Naive thymus-derived CD4-positive, alpha-beta T cell (primary cell): ENCODE measurements at regions not wholly inside any gene's neighbourhood (a gene's known extent, or its start where the extent isn't known, plus 50 kb on each side); places are given as distances from the start of the nearest gene placed in this dataset.

ENCODE experiments used
- ATAC-seq: fragments of 150-1000 bp; cut with Tn5 transposase; 2 replicates; pipeline ENCODE4 v1.10.0; 2021; ENCODE audit warnings: mild to moderate bottlenecking, moderate library complexity
- CTCF ChIA-PET: fragments of 350-600 bp; sonication (Branson Sonifier 250); formaldehyde crosslinking; loops from one replicate; lab custom pipeline; 2021; ENCODE audit warnings: antibody characterized with exemption; lab: Charles Lee
- POLR2A ChIA-PET: fragments of 350-600 bp; sonication (Branson Sonifier 250); formaldehyde crosslinking; loops from one replicate; lab custom pipeline; 2021; ENCODE audit warnings: antibody characterized with exemption, inconsistent platforms; lab: Charles Lee
- DNase-seq, 9 donors: peaks; one replicate each; pipeline versions ENCODE4 v3.0.0 to v3.0.0-alpha.2; 2020 to 2022; ENCODE audit warnings: mixed read lengths in 1 of 9
- H3K27ac ChIP-seq: one replicate; pipeline ENCODE4 v1.7.0; 2013; ENCODE audit warnings: mild to moderate bottlenecking, low read depth, low read length, moderate library complexity
- H3K27me3 ChIP-seq, 2 donors: one replicate each; pipeline ENCODE4 v1.7.0; 2013; ENCODE audit warnings: low read length in 2 of 2, mild to moderate bottlenecking in 2 of 2, moderate library complexity in 2 of 2; ENCODE audit not compliant: control insufficient read depth in 2 of 2, insufficient read depth in 2 of 2
- H3K36me3 ChIP-seq, 3 experiments: 1 replicate in 2 of 3; 2 replicates in 1 of 3; pipeline ENCODE4 v1.7.0; 2013; ENCODE audit warnings: low read length in 3 of 3, mild to moderate bottlenecking in 3 of 3, moderate library complexity in 1 of 3; ENCODE audit not compliant: insufficient read depth in 3 of 3, control insufficient read depth in 2 of 3
- H3K4me1 ChIP-seq, 2 donors: one replicate each; pipeline ENCODE4 v1.7.0; 2013; ENCODE audit warnings: low read length in 2 of 2, mild to moderate bottlenecking in 2 of 2, moderate library complexity in 1 of 2; ENCODE audit not compliant: control insufficient read depth in 2 of 2, insufficient read depth in 2 of 2
- H3K4me3 ChIP-seq: 2 replicates; pipeline ENCODE4 v1.7.0; 2013; ENCODE audit warnings: mild to moderate bottlenecking, low read length
- H3K9me3 ChIP-seq, 3 experiments: 1 replicate in 2 of 3; 2 replicates in 1 of 3; pipeline ENCODE4 v1.7.0; 2013; ENCODE audit warnings: low read length in 3 of 3; ENCODE audit not compliant: control insufficient read depth in 2 of 3
- H3K27ac Mint-ChIP-seq, 9 donors: one replicate each; pipeline ENCODE4 v1.8.0; 2020 to 2022; ENCODE audit warnings: mixed read lengths in 9 of 9, mild to moderate bottlenecking in 8 of 9, moderate library complexity in 5 of 9, inconsistent platforms in 2 of 9
- H3K27me3 Mint-ChIP-seq, 5 donors: one replicate each; pipeline ENCODE4 v1.8.0; 2021 to 2022; ENCODE audit warnings: mixed read lengths in 5 of 5, mild to moderate bottlenecking in 1 of 5
- H3K36me3 Mint-ChIP-seq, 5 donors: one replicate each; pipeline ENCODE4 v1.8.0; 2020 to 2022; ENCODE audit warnings: mixed read lengths in 5 of 5, mild to moderate bottlenecking in 3 of 5, inconsistent platforms in 1 of 5
- H3K4me1 Mint-ChIP-seq, 7 donors: one replicate each; pipeline ENCODE4 v1.8.0; 2020 to 2022; ENCODE audit warnings: mixed read lengths in 7 of 7, mild to moderate bottlenecking in 3 of 7, inconsistent platforms in 1 of 7
- H3K4me3 Mint-ChIP-seq, 10 donors: one replicate each; pipeline ENCODE4 v1.8.0; 2020 to 2022; ENCODE audit warnings: mild to moderate bottlenecking in 10 of 10, mixed read lengths in 10 of 10, moderate library complexity in 6 of 10, inconsistent platforms in 2 of 10
- H3K9me3 Mint-ChIP-seq, 11 donors: one replicate each; pipeline ENCODE4 v1.8.0; 2020 to 2022; ENCODE audit warnings: mixed read lengths in 11 of 11, mild to moderate bottlenecking in 4 of 11, inconsistent platforms in 1 of 11, moderate library complexity in 1 of 11
- intact Hi-C, 2 donors: fragments of 100-400 bp; cut with micrococcal nuclease; formaldehyde crosslinking; loops; one replicate each; pipeline ENCODE4 v1.15.1; 2023

DNA sequence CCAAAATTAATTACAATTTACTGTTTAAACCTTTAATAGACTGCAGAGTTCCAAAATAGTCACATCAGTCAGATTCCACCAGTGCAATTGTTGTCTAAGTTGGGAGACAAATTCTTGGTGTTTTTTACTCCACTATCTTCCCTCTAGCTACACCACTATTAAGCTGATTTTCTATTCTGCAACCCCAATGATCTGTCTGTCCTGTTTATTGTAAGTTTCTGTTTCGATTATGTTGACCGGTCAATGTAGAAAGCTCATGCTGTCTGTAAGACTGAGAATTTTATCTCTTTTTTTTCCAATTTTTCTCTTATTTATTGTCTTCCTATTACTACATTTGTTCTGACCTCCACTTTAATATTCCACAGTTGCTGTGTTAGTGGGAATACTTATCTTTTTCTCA lies 557.5 kb downstream of the SH2D4B start:
- H3K27ac Mint-ChIP-seq: no peak overlapping the region
- peaks cover 0 to 28% (median 19%) of the 10 kb centered on the region in 5 donors for H3K27me3 Mint-ChIP-seq
- CTCF ChIA-PET: no interaction called here
- no peaks in the 10 kb centered on the region for H3K4me1 ChIP-seq
- H3K36me3 Mint-ChIP-seq: no peaks in the 10 kb centered on the region
- POLR2A ChIA-PET: no interaction called here
- no peak for DNase-seq
- H3K9me3 ChIP-seq: no peaks in the 10 kb centered on the region
- H3K9me3 Mint-ChIP-seq: peaks cover 0 to 7% (median 0%) of the 10 kb centered on the region in 11 donors
- no peaks in the 10 kb centered on the region for H3K4me1 Mint-ChIP-seq
- H3K4me3 Mint-ChIP-seq: no peak overlapping the region
- intact Hi-C loops: no loop called here
- no peaks in the 10 kb centered on the region for H3K27me3 ChIP-seq
- ATAC-seq: no peak
- H3K27ac ChIP-seq: no peak overlapping the region
- no peak overlapping the region for H3K4me3 ChIP-seq
- no peaks in the 10 kb centered on the region for H3K36me3 ChIP-seq

DNA sequence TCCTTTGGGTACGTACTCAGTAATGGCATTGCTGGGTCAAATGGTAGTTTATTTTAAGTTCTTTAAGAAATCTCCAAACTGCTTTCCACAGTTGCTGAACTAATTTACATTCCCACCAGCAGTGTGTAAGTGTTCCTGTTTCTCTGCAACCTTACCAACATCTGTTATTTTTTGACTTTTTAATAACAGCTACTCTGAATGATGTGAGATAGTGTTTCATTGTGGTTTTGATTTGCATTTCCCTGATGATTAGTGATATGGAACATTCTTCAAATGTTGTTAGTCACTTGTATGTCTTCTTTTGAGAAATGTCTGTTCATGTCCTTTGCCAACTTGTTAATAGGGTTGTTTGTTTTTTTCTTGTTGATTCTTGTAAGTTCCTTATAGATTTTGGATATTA lies 558.9 kb downstream of the SH2D4B start:
- Histone ChIP-seq H3K4me1 (no peaks in the 10 kb centered on the region), H3K9me3 (no peaks in the 10 kb centered on the region), H3K27ac (no peak overlapping the region), H3K4me3 (no peak overlapping the region), H3K36me3 (no peaks in the 10 kb centered on the region), H3K27me3 (no peaks in the 10 kb centered on the region)
- CTCF ChIA-PET: no interaction called here
- Mint-ChIP-seq H3K27me3 (peaks cover 0 to 28% (median 19%) of the 10 kb centered on the region in 5 donors), H3K4me3 (no peak overlapping the region), H3K9me3 (peaks cover 0 to 7% (median 0%) of the 10 kb centered on the region in 11 donors), H3K4me1 (no peaks in the 10 kb centered on the region), H3K27ac (no peak overlapping the region), H3K36me3 (no peaks in the 10 kb centered on the region)
- ATAC-seq (no peak), DNase-seq (no peak)
- intact Hi-C loops: no loop called here
- POLR2A ChIA-PET: no interaction called here

DNA sequence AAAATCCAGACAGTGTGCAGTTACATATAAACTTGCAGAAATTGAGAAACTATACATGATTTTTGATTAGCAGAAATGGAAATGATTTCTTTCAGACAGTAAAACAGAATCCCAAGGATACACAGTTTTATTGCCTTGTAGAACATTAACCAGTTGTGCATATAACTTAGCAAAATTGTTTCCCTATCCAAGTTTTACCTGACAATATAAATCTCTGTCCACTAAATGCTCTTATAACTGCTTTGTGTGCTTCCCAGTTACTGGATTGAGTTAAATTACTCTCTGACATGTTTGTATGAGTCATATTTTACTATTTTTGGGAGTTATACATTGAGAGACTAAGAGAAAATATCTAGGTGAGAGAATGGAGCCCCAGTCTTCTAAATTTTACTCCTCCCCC lies 563.4 kb downstream of the SH2D4B start:
- no peak for DNase-seq

DNA sequence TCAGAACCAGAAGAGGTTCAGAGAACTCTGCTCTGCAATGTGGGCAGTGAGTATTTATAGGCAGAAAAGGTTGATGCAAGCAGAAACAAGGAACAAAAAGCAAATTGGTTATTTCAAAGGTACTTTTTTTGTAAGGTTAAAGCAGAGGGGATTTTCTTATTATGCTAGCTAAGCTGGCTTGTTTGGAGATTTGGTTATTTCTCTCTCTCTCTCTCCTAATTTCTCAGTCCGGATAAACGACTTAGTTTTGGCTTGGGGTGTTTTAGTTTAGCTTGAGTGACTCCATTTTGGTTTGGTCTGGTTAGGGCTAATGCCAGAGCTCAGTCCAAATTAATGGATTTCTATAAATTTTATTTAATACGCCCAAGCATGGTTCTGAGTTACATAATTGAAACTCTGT lies 566.8 kb downstream of the SH2D4B start:
- Mint-ChIP-seq H3K27ac (no peak overlapping the region), H3K9me3 (no peaks in the 10 kb centered on the region), H3K4me1 (no peaks in the 10 kb centered on the region), H3K27me3 (peaks cover 0 to 19% (median 7%) of the 10 kb centered on the region in 5 donors), H3K36me3 (no peaks in the 10 kb centered on the region), H3K4me3 (no peak overlapping the region)
- Histone ChIP-seq H3K36me3 (no peaks in the 10 kb centered on the region), H3K4me1 (no peaks in the 10 kb centered on the region), H3K4me3 (no peak overlapping the region), H3K27me3 (no peaks in the 10 kb centered on the region), H3K9me3 (no peaks in the 10 kb centered on the region), H3K27ac (no peak overlapping the region)
- ChIA-PET POLR2A (no interaction called here), CTCF (no interaction called here)
- DNase-seq: no peak
- intact Hi-C loops: no loop called here
- ATAC-seq: no peak

More for the DNA sequence above, 563.4 kb downstream of the SH2D4B start:
- intact Hi-C loops: no loop called here
- Mint-ChIP-seq H3K36me3 (no peaks in the 10 kb centered on the region), H3K27ac (no peak overlapping the region), H3K4me1 (no peaks in the 10 kb centered on the region), H3K9me3 (no peaks in the 10 kb centered on the region), H3K27me3 (peaks cover 0 to 24% (median 6%) of the 10 kb centered on the region in 5 donors), H3K4me3 (no peak overlapping the region)
- H3K27ac ChIP-seq: no peak overlapping the region
- no peak overlapping the region for H3K4me3 ChIP-seq
- no peaks in the 10 kb centered on the region for H3K4me1 ChIP-seq
- no peaks in the 10 kb centered on the region for H3K9me3 ChIP-seq
- POLR2A ChIA-PET: no interaction called here
- H3K36me3 ChIP-seq: no peaks in the 10 kb centered on the region
- CTCF ChIA-PET: no interaction called here
- ATAC-seq: no peak
- no peaks in the 10 kb centered on the region for H3K27me3 ChIP-seq

GRCh38 chr10:81108516-81109199 lies 571.0 kb downstream of the SH2D4B start:
- Mint-ChIP-seq H3K4me3 (no peak overlapping the region), H3K27ac (no peak overlapping the region), H3K9me3 (no peaks in the 10 kb centered on the region), H3K27me3 (peaks cover 0 to 15% (median 6%) of the 10 kb centered on the region in 5 donors), H3K4me1 (no peaks in the 10 kb centered on the region), H3K36me3 (no peaks in the 10 kb centered on the region)
- ChIA-PET CTCF (no interaction called here), POLR2A (no interaction called here)
- no peaks in the 10 kb centered on the region for H3K27me3 ChIP-seq
- intact Hi-C loops: no loop called here
- H3K9me3 ChIP-seq: no peaks in the 10 kb centered on the region
- H3K4me1 ChIP-seq: no peaks in the 10 kb centered on the region
- ATAC-seq (no peak), DNase-seq (no peak)
- H3K36me3 ChIP-seq: no peaks in the 10 kb centered on the region
- no peak overlapping the region for H3K4me3 ChIP-seq
- no peak overlapping the region for H3K27ac ChIP-seq

GRCh38 chr10:81109200-81109752 lies 571.6 kb downstream of the SH2D4B start:
- Histone ChIP-seq H3K36me3 (no peaks in the 10 kb centered on the region), H3K4me3 (no peak overlapping the region), H3K9me3 (no peaks in the 10 kb centered on the region), H3K27me3 (no peaks in the 10 kb centered on the region), H3K4me1 (no peaks in the 10 kb centered on the region), H3K27ac (no peak overlapping the region)
- Mint-ChIP-seq H3K4me3 (no peak overlapping the region), H3K4me1 (no peaks in the 10 kb centered on the region), H3K36me3 (no peaks in the 10 kb centered on the region), H3K27ac (no peak overlapping the region), H3K9me3 (no peaks in the 10 kb centered on the region), H3K27me3 (peaks cover 0 to 13% (median 4%) of the 10 kb centered on the region in 5 donors)
- intact Hi-C loops: no loop called here
- DNase-seq (no peak), ATAC-seq (no peak)
- POLR2A ChIA-PET: no interaction called here
- CTCF ChIA-PET: no interaction called here

GRCh38 chr10:81116201-81116600 lies 578.5 kb downstream of the SH2D4B start:
- no peak overlapping the region for H3K27ac Mint-ChIP-seq
- H3K27me3 Mint-ChIP-seq: peaks cover 0 to 5% (median 0%) of the 10 kb centered on the region in 5 donors
- CTCF ChIA-PET: no interaction called here
- no peaks in the 10 kb centered on the region for H3K36me3 ChIP-seq
- DNase-seq (no peak), ATAC-seq (no peak)
- intact Hi-C loops: no loop called here
- H3K9me3 ChIP-seq: no peaks in the 10 kb centered on the region
- no peak overlapping the region for H3K27ac ChIP-seq
- no peaks in the 10 kb centered on the region for H3K36me3 Mint-ChIP-seq
- H3K4me1 Mint-ChIP-seq: no peaks in the 10 kb centered on the region
- POLR2A ChIA-PET: no interaction called here
- no peaks in the 10 kb centered on the region for H3K4me1 ChIP-seq
- no peak overlapping the region for H3K4me3 Mint-ChIP-seq
- no peaks in the 10 kb centered on the region for H3K27me3 ChIP-seq
- no peak overlapping the region for H3K4me3 ChIP-seq
- no peaks in the 10 kb centered on the region for H3K9me3 Mint-ChIP-seq
